ENCODE measurements at regions not wholly inside any gene's neighbourhood (a gene's known extent, or its start where the extent isn't known, plus 50 kb on each side); places are given as distances from the start of the nearest gene placed in this dataset.

DNA sequence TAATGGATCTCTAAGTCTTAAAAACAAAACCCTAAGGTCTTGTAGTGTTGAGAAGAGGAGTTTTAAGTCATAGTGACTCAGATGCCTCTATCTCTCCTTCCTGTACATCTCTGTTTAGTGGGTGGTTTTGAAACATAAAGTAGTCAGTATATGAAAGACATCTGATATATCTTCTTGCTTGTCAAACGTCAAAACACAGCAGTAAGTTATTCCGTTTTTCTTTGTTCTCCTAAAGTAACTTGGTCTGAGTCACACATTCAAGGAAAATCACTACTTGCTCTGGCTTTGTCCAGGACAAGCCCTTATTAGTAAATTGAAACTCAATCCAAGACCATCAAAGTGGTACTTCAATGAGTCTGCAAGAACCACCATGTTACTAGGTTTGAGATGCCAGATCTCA lies 1172.5 kb downstream of the BCL11B start:
- no peak for DNase-seq (ENCODE audit: low read depth)
- no peak overlapping the region for H3K4me3 ChIP-seq (ENCODE audit: low read depth, low read length)
- TF ChIP-seq, protein P1, sequence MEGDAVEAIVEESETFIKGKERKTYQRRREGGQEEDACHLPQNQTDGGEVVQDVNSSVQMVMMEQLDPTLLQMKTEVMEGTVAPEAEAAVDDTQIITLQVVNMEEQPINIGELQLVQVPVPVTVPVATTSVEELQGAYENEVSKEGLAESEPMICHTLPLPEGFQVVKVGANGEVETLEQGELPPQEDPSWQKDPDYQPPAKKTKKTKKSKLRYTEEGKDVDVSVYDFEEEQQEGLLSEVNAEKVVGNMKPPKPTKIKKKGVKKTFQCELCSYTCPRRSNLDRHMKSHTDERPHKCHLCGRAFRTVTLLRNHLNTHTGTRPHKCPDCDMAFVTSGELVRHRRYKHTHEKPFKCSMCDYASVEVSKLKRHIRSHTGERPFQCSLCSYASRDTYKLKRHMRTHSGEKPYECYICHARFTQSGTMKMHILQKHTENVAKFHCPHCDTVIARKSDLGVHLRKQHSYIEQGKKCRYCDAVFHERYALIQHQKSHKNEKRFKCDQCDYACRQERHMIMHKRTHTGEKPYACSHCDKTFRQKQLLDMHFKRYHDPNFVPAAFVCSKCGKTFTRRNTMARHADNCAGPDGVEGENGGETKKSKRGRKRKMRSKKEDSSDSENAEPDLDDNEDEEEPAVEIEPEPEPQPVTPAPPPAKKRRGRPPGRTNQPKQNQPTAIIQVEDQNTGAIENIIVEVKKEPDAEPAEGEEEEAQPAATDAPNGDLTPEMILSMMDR (conservative IDR thresholded peaks at IDR 0.05; ENCODE audit: low read depth, low read length) = no peak

DNA sequence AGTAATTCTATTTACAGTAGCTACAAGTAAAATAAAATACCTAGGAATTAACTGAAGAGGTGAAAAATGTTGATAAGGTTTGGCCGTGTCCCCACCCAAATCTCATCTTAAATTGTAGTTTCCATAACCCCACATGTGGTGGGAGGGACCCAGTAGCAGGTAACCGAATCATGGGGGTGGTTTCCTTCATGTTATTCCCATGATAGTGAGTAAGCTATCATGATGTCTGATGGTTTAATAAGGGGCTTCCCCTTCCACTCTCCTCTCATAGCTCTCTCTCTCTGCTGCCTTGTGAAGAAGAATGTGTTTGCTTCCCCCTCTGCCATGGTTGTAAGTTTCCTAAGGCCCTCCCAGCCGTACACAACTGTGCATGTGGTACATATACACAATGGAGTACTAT lies 1170.7 kb downstream of the BCL11B start:
- TF ChIP-seq, protein P1 (conservative IDR thresholded peaks at IDR 0.05; ENCODE audit: low read depth, low read length) = no peak
- DNase-seq (ENCODE audit: low read depth) = no peak
- H3K4me3 ChIP-seq (ENCODE audit: low read depth, low read length) = no peak overlapping the region

DNA sequence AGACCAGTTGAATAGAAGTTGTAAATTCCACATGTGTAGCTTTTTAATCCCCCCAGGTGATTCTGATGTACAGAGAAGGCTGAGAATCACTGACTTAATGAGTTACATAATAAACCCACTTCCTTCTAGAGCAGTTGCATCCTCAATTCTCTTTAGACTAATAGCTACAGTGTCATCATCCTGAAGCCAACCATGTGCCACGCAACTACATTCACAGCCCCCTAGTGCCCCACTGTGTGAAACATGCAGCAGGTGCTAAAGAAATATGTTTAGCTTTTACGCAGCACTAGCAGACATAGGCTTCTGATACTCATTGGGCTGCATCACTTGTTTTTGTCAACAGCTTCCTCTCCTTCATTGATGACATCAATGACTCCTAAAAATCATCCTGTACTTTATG lies 1168.3 kb downstream of the BCL11B start:
- H3K4me3 ChIP-seq (ENCODE audit: low read depth, low read length) = no peak overlapping the region
- DNase-seq (ENCODE audit: low read depth) = no peak
- TF ChIP-seq, protein P1 (conservative IDR thresholded peaks at IDR 0.05; ENCODE audit: low read depth, low read length) = no peak

DNA sequence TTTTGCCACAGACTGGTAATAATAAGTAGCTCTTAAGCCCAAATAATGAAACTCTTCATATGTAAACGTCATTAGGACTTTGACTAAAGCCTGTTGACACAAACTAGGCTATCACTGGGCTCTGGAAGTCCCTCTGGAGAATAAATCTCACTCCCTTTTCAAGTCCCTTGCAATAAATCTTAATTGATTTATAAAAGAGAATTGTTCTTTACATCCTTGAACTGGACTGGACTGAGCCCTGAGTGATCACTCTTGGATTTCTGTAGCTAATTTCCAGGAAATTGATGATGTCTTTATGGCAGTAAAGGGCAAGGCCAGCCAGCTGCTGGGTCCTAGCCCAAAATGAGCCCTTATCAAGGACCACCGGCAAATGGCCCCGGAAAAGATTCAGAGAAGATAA lies 1162.7 kb downstream of the BCL11B start:
- no peak overlapping the region for H3K4me3 ChIP-seq (ENCODE audit: low read depth, low read length)
- no peak for DNase-seq (ENCODE audit: low read depth)
- TF ChIP-seq, protein P1 (conservative IDR thresholded peaks at IDR 0.05; ENCODE audit: low read depth, low read length) = no peak

DNA sequence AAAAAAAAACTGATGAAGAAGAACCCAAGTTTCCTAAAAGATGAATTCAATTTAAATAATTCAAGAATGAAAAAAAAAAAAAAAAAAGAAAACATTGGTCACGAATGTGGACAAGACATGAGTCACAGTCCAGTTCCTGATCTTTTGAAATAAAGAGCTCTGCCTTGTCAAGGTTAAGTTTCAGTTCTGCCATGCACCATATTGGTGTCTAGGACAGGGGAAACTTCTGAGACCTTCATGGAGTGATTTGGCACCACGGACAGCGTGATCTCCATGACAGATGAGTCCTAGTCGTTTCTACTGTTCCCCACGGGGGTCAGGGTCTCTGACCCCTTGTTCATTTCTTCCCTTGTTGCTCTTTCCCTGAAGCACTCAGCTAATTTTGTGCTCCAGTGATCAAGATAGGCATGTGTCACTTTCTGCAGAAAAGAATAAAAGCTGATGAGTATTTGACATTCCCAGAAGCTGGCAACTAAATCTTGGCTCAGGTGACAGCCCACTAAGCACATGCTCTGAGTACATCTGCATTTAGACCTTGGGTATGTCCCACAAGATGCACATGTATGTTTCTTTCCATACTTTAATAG lies 1159.7 kb downstream of the BCL11B start:
- no peak overlapping the region for H3K4me3 ChIP-seq (ENCODE audit: low read depth, low read length)
- peak; percentile 37 for DNase-seq (ENCODE audit: low read depth)
- TF ChIP-seq, protein P1 (conservative IDR thresholded peaks at IDR 0.05; ENCODE audit: low read depth, low read length) = no peak

DNA sequence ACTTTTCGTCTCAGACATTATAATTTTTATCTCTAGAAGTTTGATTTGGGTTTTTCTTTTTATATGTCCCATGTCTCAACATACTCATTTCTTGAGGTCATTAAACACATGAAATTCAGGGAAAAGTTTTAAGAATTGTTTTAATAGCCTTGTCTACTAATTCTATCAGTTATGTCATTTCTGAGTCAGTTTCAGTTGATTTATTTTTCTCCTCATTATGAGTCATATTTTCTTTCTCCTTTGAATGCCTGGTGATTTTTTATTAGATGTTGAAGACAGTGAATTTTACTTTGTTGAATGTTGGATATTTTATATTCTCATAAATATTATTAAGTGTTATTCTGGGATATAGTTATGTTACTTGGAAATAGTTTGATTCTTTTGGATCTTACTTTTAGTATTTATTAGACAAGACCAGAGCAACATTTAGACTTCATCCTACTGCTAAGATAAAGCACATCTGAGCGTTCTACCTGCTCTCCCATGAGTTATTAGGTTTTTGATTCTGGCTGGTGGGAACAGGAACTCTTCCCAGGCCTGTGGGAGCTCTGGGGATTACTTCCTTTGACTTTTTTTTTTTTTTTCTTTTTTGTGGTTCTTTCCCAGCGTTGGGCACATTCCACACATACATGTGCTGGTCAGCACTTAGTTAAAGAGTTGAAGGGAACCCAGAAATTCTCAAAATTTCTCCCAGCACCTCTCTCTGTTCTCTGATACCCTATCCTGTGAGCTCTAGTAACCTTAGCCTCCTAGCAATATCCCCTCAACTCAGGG lies 1157.7 kb downstream of the BCL11B start:
- no peak overlapping the region for H3K4me3 ChIP-seq (ENCODE audit: low read depth, low read length)
- no peak for DNase-seq (ENCODE audit: low read depth)
- TF ChIP-seq, protein P1 (conservative IDR thresholded peaks at IDR 0.05; ENCODE audit: low read depth, low read length) = no peak

DNA sequence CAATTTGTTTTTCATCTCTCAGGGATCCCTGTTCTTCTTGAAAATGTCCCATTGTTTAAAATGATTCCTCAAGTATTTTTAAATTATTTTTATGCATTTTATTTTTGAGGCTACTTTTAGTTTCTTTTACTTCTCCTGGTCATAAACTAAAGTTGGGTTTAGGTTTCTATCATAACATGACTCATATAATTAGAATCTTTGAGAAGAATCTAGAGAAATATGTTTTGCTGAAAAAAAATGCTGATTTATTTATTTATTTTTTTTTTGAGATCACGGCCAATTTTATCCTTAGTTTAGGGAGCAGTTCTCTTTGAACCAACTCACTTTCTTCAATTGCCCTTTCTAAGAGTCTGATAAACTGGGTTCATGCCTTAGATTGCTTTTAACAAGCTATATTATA lies 1157.1 kb downstream of the BCL11B start:
- H3K4me3 ChIP-seq (ENCODE audit: low read depth, low read length) = no peak overlapping the region
- TF ChIP-seq, protein P1 (conservative IDR thresholded peaks at IDR 0.05; ENCODE audit: low read depth, low read length) = no peak
- no peak for DNase-seq (ENCODE audit: low read depth)

All from epithelial cell of proximal tubule (primary cell).